HG03135 (cell line): ENCODE measurements at regions not wholly inside any gene's neighbourhood (a gene's known extent, or its start where the extent isn't known, plus 50 kb on each side); places are given as distances from the start of the nearest gene placed in this dataset.
"Not testable (repeated sequence)": the region's sequence is repeated elsewhere in the genome, so short reads cannot be mapped to it uniquely, and the experiment has no call there.

Source experiments
- ATAC-seq: cut with Tn5 transposase; IDR thresholded peaks from one replicate; pipeline ENCODE4 v1.9.1; 2021; ENCODE audit warnings: mild to moderate bottlenecking, moderate library complexity; ENCODE audit not compliant: unreplicated experiment

DNA sequence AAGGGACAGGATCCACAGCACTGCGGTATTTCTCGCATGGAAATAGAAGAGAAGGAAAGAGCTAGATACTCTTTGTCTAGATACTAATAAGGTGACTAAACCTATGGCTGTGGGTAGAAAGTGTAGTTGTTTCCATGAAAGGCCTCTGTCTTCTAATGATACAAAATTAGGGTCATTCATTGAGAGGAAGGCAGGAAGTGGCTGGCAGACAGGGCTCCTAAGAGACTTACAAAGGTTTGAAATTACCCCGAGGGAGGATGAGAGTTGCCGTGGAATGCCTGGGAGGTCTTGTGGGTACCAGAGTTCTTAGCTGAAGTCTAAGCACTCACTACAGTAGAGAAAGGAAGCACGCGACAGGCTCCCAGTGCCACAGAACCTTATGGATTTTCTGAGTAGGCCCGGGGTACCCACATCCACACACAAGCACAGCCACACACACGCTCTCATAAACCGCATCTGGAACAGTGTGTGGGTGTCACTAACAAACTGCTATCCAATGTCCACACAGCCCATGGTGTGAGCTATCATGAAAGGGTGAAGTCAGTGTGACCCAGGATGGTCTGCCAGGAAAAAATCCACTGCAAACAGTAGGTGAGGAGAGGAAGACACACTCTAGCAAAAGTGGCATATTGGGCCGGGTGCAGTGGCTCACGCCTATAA is 221.4 kb downstream of the FAM43A start:
- no peak for ATAC-seq

DNA sequence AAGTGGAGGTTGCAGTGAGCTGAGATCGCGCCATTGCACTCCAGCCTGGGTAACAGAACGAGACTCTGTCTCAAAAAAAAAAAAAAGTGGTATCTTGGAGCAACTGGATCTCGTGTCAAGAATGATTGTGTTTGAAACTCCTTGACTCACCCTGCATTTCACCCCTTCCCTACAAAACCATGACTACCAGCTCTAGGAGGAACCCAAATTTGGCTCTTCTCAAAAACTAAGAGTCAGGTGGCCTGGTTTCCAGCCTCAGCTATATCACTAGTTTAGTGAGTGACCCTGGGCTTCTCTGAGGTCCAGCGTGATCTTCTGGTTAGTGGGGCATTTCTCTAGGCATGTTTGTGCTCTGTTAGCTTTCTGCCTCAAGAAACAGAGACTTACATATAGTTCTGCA is 222.1 kb downstream of the FAM43A start:
- ATAC-seq: no peak

DNA sequence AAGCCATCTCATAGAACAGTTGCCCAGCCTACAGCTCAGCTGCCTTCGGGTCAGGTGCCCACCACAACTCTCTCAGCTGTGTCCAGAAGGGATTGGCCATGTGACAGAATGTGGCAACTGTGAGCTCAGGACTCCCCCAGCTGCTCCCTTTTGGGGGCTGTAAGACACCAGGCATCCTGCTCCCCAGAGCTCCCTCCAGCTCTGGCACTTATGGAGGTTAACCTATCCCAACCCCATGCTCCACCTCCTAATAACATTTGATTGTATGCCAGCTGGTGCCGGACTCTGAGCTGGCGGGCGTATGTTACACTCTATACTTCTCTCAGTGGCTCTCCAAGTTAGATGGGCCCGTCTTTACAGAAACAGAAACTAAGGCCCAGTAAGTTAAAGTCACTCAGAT is 222.8 kb downstream of the FAM43A start:
- ATAC-seq: no peak

GRCh38 chr3:194908972-194909371 is 223.3 kb downstream of the FAM43A start:
- no peak for ATAC-seq

DNA sequence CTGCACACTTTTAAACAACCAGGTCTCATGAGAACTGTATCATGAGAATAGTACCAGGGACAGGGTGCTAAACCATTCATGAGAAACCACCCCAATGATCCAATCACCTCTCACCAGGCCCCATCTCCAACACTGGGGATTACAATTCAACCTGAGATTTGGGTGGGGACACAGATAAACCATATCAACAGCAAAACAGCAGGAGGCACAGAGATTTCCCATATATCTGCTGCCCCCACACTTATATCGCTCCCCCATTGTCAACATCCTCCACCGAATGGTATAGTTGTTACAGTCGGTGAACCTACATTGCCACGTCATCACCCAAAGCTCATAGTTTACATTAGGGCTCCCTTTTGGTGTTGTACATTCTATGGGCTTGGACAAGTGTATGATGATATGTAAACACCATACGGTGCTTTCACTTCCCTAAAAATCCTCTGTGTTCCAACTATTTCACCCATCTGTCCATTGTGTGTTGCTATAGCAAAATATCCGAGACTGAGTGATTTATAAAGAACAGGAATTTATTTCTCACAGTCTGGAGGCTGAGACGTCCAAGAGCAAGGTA is 224.8 kb downstream of the FAM43A start:
- no peak for ATAC-seq

- ATAC-seq: no peak
These were observed 227.6 kb downstream of the FAM43A start for GRCh38 chr3:194913316-194913715.

- not testable (repeated sequence) for ATAC-seq
These were observed 239.2 kb downstream of the FAM43A start for GRCh38 chr3:194924889-194925288.

- no peak for ATAC-seq
These were observed 239.9 kb downstream of the FAM43A start for GRCh38 chr3:194925614-194926013.

DNA sequence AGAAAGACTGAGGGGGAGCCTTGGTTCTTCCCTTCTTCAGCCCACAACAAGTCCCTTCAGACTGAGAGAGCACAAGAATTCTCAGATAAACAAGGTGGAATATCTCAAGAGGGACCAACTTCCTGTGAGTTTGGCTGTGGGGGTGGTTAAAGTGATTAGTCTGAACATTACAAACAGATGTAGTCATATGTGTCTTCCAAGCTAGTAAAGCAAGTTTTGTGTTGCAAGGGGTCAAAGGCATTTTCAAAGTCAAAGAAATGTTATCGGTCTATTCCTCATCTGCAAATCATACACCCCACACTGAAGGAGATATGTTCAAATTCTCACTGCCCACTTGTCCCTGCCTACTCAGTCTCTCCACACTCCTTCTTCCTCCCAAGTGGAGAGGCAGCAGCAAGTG is 242.5 kb downstream of the FAM43A start:
- ATAC-seq: no peak

- ATAC-seq: no peak
These were observed 243.3 kb downstream of the FAM43A start for GRCh38 chr3:194928831-194929577.

DNA sequence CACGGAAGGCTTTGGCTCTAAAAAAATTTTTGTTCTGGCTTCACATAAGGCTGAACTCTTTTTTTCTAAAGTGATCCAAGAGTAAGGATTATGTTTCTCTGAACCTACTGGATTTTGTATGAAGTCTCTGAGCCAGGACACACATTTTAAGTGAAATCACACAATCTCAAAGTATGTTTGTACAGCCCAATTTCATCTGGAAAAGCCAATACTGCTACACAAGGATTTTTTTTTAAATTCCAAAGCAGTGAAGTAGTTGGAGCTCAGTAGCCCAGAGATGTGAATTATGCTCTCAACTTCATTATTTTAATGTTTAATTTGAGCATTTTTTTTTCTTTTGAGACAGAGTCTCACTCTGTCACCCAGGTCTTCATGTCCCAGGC is 243.9 kb downstream of the FAM43A start:
- no peak for ATAC-seq

GRCh38 chr3:194930377-194931204 is 244.9 kb downstream of the FAM43A start:
- no peak for ATAC-seq

- no peak for ATAC-seq
These were observed 245.7 kb downstream of the FAM43A start for GRCh38 chr3:194931347-194931746.

DNA sequence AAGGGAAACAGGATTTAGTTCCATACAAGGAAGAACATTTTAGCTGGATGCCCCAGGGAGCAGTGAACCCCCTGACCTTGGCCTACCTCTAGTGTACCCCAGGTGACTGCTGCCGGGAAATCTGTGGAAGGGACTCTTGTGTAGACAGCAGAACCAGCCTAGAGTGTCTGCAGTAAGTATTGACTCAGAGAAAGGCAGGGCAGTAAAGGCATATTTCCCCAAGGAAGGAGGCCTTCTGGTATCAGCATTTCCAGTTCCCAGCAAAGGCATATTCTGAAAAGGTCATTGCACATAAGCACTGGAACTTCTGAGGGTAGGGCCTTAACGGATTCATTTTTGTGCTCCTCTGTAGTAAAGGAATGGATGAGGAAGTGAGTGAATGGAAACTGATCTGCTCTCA is 246.2 kb downstream of the FAM43A start:
- ATAC-seq: no peak

DNA sequence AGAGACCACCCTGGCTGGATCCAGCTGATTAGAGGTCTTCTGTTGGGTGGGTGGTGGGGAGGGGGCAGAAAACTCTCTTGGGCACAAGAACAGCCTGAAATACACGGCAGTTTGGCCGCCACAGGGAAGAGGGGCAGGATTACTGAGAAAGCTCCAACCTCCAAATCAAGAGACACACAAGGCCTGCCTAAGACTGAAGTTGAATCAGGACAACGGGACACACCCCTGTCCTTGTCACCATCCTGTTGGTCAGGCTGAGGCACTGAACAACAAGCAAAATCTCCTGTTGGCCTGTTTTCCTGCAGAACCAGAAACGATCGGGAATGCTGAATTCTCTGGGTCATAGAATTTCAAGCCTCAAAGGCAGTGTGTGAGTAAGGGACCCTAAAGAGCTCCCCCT is 247.8 kb downstream of the FAM43A start:
- ATAC-seq: no peak

DNA sequence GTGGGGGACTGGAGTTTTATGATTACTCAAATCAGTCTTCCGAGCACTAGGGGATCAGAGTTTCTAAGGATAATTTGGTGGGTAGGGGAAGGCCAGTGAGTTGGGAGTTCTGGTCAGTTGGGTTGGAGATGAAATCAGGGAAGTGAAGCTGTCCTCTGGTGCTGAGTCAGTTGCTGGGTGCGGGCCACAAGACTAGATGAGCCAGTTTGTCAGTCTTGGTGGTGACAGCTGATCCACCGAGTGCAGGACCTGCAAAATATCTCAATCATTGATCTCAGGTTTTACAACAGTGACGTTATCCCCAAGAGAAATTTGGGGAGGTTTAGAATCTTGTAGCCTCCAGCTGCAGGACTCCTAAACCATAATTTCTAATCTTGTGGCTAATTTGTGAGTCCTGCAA is 249.4 kb downstream of the FAM43A start:
- no peak for ATAC-seq

DNA sequence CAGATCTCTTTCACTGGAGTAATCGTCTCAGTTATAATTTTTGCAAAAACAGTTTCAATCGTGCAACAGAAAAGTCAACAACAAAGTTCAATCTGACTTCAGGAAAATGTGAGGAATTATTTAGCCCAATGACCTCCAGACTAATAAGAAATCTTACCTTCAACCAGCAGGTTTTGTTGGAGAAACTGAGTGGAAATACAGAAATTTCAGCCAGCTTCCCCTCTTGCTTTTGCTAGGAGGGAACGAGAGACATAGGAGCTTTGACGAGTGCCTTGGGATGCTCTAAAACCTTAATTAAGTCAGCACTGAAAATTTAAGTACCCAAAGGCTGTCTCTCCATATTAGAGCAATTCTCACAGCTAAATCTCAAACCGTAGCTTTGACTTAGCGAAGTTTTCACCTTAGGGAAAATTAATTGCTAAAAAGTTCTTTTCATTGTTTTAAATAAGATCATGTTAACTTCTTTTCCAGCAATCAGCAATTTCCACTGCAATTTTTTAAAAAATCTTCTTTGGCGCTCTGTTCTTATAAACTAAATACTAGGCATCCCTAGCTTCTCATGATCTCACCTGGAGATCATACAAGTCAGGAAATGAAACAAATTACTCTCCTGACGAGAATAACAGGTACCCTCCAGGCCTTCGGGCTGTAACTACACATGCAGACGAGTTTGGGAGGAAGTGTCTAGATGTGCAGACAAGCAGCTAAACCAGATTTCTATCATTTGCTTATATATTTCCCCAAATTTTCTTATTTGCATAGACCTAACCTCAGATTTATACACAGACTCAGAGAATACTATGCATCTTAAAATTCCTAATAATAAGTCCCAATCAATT is 250.2 kb downstream of the FAM43A start:
- ATAC-seq: no peak

GRCh38 chr3:194936659-194937058 is 251.0 kb downstream of the FAM43A start:
- no peak for ATAC-seq

GRCh38 chr3:194937144-194937543 is 251.5 kb downstream of the FAM43A start:
- no peak for ATAC-seq

- no peak for ATAC-seq
These were observed 252.2 kb downstream of the FAM43A start for GRCh38 chr3:194937882-194938321.
